ENCODE measurements at regions not wholly inside any gene's neighbourhood (a gene's known extent, or its start where the extent isn't known, plus 50 kb on each side); places are given as distances from the start of the nearest gene placed in this dataset.
A peak's percentile ranks its signal among the peaks of the same experiment; 100 is the strongest.

DNA sequence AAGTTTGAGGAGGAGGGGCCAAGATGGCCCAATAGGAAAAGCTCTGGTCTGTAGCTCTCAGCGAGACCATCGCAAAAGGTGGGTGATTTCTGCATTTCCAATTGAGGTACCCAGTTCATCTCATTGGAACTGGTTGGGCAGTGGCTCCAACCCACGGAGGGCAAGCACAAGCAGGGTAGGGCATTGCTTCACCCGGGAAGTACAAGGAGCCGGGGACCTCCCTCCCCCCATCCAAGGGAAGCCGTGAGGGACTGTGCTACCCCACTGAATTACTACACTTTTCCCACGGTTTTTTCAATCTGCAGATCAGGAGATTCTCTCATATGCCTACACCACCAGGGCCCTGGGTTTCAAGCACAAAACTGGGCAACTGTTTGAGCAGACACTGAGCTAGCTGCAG is 58.0 kb upstream of the EFCAB3 start:
- no peak overlapping the region for H3K4me3 ChIP-seq (ENCODE audit: low read depth, low read length)
- no peak for TF ChIP-seq CTCF (IDR thresholded peaks at IDR 0.05; ENCODE audit: insufficient read depth, low read length, poor library complexity, severe bottlenecking)
- DNase-seq (ENCODE audit: low read depth) = no peak
- H3K36me3 ChIP-seq (ENCODE audit: control insufficient read depth, insufficient read depth, low read length) = no peaks in the 10 kb centered on the region
- H3K27me3 ChIP-seq (ENCODE audit: control insufficient read depth, insufficient read depth, low read length) = no peaks in the 10 kb centered on the region

GRCh38 chr17:62321451-62321850 is 58.9 kb upstream of the EFCAB3 start:
- Histone ChIP-seq H3K4me3 (ENCODE audit: low read depth, low read length) (no peak overlapping the region), H3K27me3 (ENCODE audit: control insufficient read depth, insufficient read depth, low read length) (no peaks in the 10 kb centered on the region), H3K36me3 (ENCODE audit: control insufficient read depth, insufficient read depth, low read length) (no peaks in the 10 kb centered on the region)
- DNase-seq (ENCODE audit: low read depth) = peak; percentile 1
- no peak for TF ChIP-seq CTCF (IDR thresholded peaks at IDR 0.05; ENCODE audit: insufficient read depth, low read length, poor library complexity, severe bottlenecking)

GRCh38 chr17:62319846-62320245 is 60.5 kb upstream of the EFCAB3 start:
- Histone ChIP-seq H3K4me3 (ENCODE audit: low read depth, low read length) (no peak overlapping the region), H3K36me3 (ENCODE audit: control insufficient read depth, insufficient read depth, low read length) (no peaks in the 10 kb centered on the region), H3K27me3 (ENCODE audit: control insufficient read depth, insufficient read depth, low read length) (no peaks in the 10 kb centered on the region)
- no peak for DNase-seq (ENCODE audit: low read depth)
- no peak for TF ChIP-seq CTCF (IDR thresholded peaks at IDR 0.05; ENCODE audit: insufficient read depth, low read length, poor library complexity, severe bottlenecking)

DNA sequence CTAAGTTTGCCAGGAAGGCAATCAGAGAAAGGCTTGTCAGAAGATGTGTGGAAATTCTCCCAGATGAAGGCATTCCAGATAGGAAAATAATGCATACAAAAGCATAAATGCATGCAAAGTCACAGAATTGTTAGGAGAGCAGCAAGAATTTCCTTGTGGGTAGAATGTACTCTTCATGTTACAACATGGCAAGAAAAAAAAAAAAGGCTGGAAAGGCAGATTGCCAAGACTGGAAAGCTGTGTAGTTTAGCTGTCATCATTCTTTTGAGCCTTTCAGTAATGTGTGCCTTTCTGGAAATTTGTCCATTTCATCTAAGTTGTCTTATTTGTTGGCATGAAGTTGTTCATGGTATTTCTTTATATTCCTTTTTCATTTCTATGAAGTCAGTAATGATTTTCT is 71.0 kb upstream of the EFCAB3 start:
- H3K4me3 ChIP-seq (ENCODE audit: low read depth, low read length) = no peak overlapping the region
- DNase-seq (ENCODE audit: low read depth) = no peak
- no peaks in the 10 kb centered on the region for H3K27me3 ChIP-seq (ENCODE audit: control insufficient read depth, insufficient read depth, low read length)
- no peaks in the 10 kb centered on the region for H3K36me3 ChIP-seq (ENCODE audit: control insufficient read depth, insufficient read depth, low read length)
- no peak for TF ChIP-seq CTCF (IDR thresholded peaks at IDR 0.05; ENCODE audit: insufficient read depth, low read length, poor library complexity, severe bottlenecking)

- DNase-seq (ENCODE audit: low read depth) = no peak
- Histone ChIP-seq H3K27me3 (ENCODE audit: control insufficient read depth, insufficient read depth, low read length) (no peaks in the 10 kb centered on the region), H3K36me3 (ENCODE audit: control insufficient read depth, insufficient read depth, low read length) (no peaks in the 10 kb centered on the region), H3K4me3 (ENCODE audit: low read depth, low read length) (no peak overlapping the region)
- no peak for TF ChIP-seq CTCF (IDR thresholded peaks at IDR 0.05; ENCODE audit: insufficient read depth, low read length, poor library complexity, severe bottlenecking)
Measured at GRCh38 chr17:62307196-62307595, 73.2 kb upstream of the EFCAB3 start.

DNA sequence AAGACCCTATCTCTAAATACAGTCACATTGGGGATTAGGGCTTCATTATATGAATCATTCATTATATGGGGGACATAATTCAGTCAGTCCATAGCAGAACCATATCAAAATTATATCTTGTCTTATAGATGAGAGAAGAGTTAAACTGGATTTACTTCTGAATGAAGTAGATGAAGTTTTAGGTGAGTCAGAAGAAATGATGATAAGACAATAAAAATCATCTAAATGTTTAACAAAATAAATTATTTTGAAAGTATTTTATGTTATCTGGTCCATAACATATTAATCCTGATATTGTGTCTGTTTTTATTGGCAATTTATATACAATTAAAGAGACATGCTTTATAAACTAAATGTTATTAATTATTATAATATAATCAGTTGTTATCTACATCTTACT is 76.9 kb upstream of the EFCAB3 start:
- no peaks in the 10 kb centered on the region for H3K27me3 ChIP-seq (ENCODE audit: control insufficient read depth, insufficient read depth, low read length)
- TF ChIP-seq CTCF (IDR thresholded peaks at IDR 0.05; ENCODE audit: insufficient read depth, low read length, poor library complexity, severe bottlenecking) = no peak
- no peak for DNase-seq (ENCODE audit: low read depth)
- H3K36me3 ChIP-seq (ENCODE audit: control insufficient read depth, insufficient read depth, low read length) = no peaks in the 10 kb centered on the region
- H3K4me3 ChIP-seq (ENCODE audit: low read depth, low read length) = no peak overlapping the region

Measured in kidney epithelial cell (primary cell).